ENCODE measurements at regions not wholly inside any gene's neighbourhood (a gene's known extent, or its start where the extent isn't known, plus 50 kb on each side); places are given as distances from the start of the nearest gene placed in this dataset.

GRCh38 chr10:85537561-85537960, 829.0 kb downstream of the GRID1 start:
- Histone ChIP-seq H3K4me3 (no peak overlapping the region), H3K36me3 (no peaks in the 10 kb centered on the region), H3K27ac (no peak overlapping the region), H3K4me1 (no peaks in the 10 kb centered on the region), H3K9me3 (no peaks in the 10 kb centered on the region), H3K27me3 (no peaks in the 10 kb centered on the region)
- no peak for DNase-seq (ENCODE audit: low spot score in 2 of 2)
- TF ChIP-seq CTCF (IDR thresholded peaks at IDR 0.05) (no peak), POLR2A (IDR thresholded peaks at IDR 0.05) (no peak), EP300 (IDR thresholded peaks at IDR 0.05) (no peak)

- Histone ChIP-seq H3K4me3 (no peak overlapping the region), H3K27me3 (no peaks in the 10 kb centered on the region), H3K36me3 (no peaks in the 10 kb centered on the region), H3K4me1 (no peaks in the 10 kb centered on the region), H3K9me3 (no peaks in the 10 kb centered on the region), H3K27ac (no peak overlapping the region)
- DNase-seq (ENCODE audit: low spot score in 2 of 2) = no peak
- TF ChIP-seq CTCF (IDR thresholded peaks at IDR 0.05) (no peak), POLR2A (IDR thresholded peaks at IDR 0.05) (no peak), EP300 (IDR thresholded peaks at IDR 0.05) (no peak)
- WGBS, 2 donors = 69 to 81% methylated on average over 3 of the region's 3 CpGs
These were observed 828.0 kb downstream of the GRID1 start for GRCh38 chr10:85538601-85539000.

- H3K4me1 ChIP-seq = no peaks in the 10 kb centered on the region
- H3K36me3 ChIP-seq = no peaks in the 10 kb centered on the region
- 47 to 58% methylated on average over 6 of the region's 6 CpGs for WGBS, 2 donors
- H3K4me3 ChIP-seq = no peak overlapping the region
- H3K9me3 ChIP-seq = no peaks in the 10 kb centered on the region
- H3K27me3 ChIP-seq = no peaks in the 10 kb centered on the region
- no peak for DNase-seq (ENCODE audit: low spot score in 2 of 2)
- no peak for TF ChIP-seq EP300 (IDR thresholded peaks at IDR 0.05)
- TF ChIP-seq POLR2A (IDR thresholded peaks at IDR 0.05) = no peak
- no peak for TF ChIP-seq CTCF (IDR thresholded peaks at IDR 0.05)
- H3K27ac ChIP-seq = no peak overlapping the region
These were observed 824.4 kb downstream of the GRID1 start for GRCh38 chr10:85542152-85542551.

GRCh38 chr10:85542936-85543730, 823.5 kb downstream of the GRID1 start:
- Histone ChIP-seq H3K4me3 (no peak overlapping the region), H3K4me1 (peaks cover 0 to 3% (median 0%) of the 10 kb centered on the region in 4 donors), H3K27me3 (no peaks in the 10 kb centered on the region), H3K36me3 (no peaks in the 10 kb centered on the region), H3K27ac (no peak overlapping the region), H3K9me3 (no peaks in the 10 kb centered on the region)
- WGBS, 2 donors = 55 to 56% methylated on average over 6 of the region's 6 CpGs
- no peak for DNase-seq (ENCODE audit: low spot score in 2 of 2)
- TF ChIP-seq CTCF (IDR thresholded peaks at IDR 0.05) (no peak), POLR2A (IDR thresholded peaks at IDR 0.05) (no peak), EP300 (IDR thresholded peaks at IDR 0.05) (no peak)

GRCh38 chr10:85544956-85545355, 821.6 kb downstream of the GRID1 start:
- Histone ChIP-seq H3K4me3 (no peak overlapping the region), H3K27me3 (no peaks in the 10 kb centered on the region), H3K27ac (no peak overlapping the region), H3K9me3 (no peaks in the 10 kb centered on the region), H3K4me1 (peaks cover 0 to 3% (median 0%) of the 10 kb centered on the region in 4 donors), H3K36me3 (no peaks in the 10 kb centered on the region)
- TF ChIP-seq CTCF (IDR thresholded peaks at IDR 0.05) (no peak), POLR2A (IDR thresholded peaks at IDR 0.05) (no peak), EP300 (IDR thresholded peaks at IDR 0.05) (no peak)
- WGBS, 2 donors = 65 to 79% methylated on average over 3 of the region's 3 CpGs
- DNase-seq (ENCODE audit: low spot score in 2 of 2) = no peak
